ENCODE measurements at regions not wholly inside any gene's neighbourhood (a gene's known extent, or its start where the extent isn't known, plus 50 kb on each side); places are given as distances from the start of the nearest gene placed in this dataset.

- Histone ChIP-seq H3K36me3 (replicated peaks in 1 of 2; ENCODE audit: control insufficient read depth in 1 of 2, insufficient read depth in 2 of 2, low read length in 2 of 2) (no peaks in the 10 kb centered on the region), H3K27ac (ENCODE audit: extremely low read length, insufficient read depth, low read length) (no peak overlapping the region), H3K79me2 (ENCODE audit: insufficient read depth, low read length) (no peaks in the 10 kb centered on the region), H4K20me1 (ENCODE audit: insufficient read depth, low read length) (0 out of 2 replicates have a peak, but pooled peaks cover 2% of the 10 kb centered on the region), H3K27me3 (ENCODE audit: control insufficient read depth in 1 of 2, insufficient read depth in 2 of 2, low read length in 2 of 2) (peaks cover 4% of the 10 kb centered on the region in 2 experiments; a peak in 4 of 5 replicates), H3K9me3 (ENCODE audit: low read length) (no peaks in the 10 kb centered on the region), H3K4me1 (ENCODE audit: insufficient read depth, low read length) (no peaks in the 10 kb centered on the region), H3K4me3 (replicated peaks in 1 of 3; ENCODE audit: insufficient read depth in 1 of 3, low read depth in 2 of 3, low read length in 3 of 3) (no peak overlapping the region), H3K9ac (ENCODE audit: insufficient read depth, low read depth, low read length) (no peak overlapping the region), H3K4me2 (ENCODE audit: low read depth, low read length) (no peak overlapping the region), H2AFZ (ENCODE audit: low read length) (no peak overlapping the region)
- TF ChIP-seq, protein P1, sequence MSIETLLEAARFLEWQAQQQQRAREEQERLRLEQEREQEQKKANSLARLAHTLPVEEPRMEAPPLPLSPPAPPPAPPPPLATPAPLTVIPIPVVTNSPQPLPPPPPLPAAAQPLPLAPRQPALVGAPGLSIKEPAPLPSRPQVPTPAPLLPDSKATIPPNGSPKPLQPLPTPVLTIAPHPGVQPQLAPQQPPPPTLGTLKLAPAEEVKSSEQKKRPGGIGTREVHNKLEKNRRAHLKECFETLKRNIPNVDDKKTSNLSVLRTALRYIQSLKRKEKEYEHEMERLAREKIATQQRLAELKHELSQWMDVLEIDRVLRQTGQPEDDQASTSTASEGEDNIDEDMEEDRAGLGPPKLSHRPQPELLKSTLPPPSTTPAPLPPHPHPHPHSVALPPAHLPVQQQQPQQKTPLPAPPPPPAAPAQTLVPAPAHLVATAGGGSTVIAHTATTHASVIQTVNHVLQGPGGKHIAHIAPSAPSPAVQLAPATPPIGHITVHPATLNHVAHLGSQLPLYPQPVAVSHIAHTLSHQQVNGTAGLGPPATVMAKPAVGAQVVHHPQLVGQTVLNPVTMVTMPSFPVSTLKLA (IDR thresholded peaks at IDR 0.05), result peak; percentile 76
- no peak for TF ChIP-seq ZNF589 (CRISPR knock-in tag; conservative IDR thresholded peaks at IDR 0.05)
- WGBS (ENCODE audit: low lambda C conversion rate), result 22% methylated on average over 5 of the region's 5 CpGs
- in situ Hi-C loops (cut with HindIII; ENCODE audit: extremely low pct_ligation_motif_present, low pct_unique_long_range_greater_than_20kb) (no loop called here), intact Hi-C loops (cut with micrococcal nuclease; ENCODE audit: unreplicated experiment) (no loop called here)
- CTCF ChIA-PET (ENCODE audit: low intra/inter-chr PET ratio, low total read pairs), result no interaction called here
- POLR2A ChIA-PET, result no interaction called here
- ATAC-seq, result no peak
- BruUV-seq (replicated peaks), result no TSS peak
- no peak for FAIRE-seq
- no peak for DNase-seq (ENCODE audit: low spot score)
Observed at GRCh38 chr11:115926138-115926537, 421.9 kb upstream of the CADM1 start.

- Histone ChIP-seq H3K9me3 (ENCODE audit: low read length) (no peaks in the 10 kb centered on the region), H3K4me3 (replicated peaks in 1 of 3; ENCODE audit: insufficient read depth in 1 of 3, low read depth in 2 of 3, low read length in 3 of 3) (no peak overlapping the region), H3K27me3 (ENCODE audit: control insufficient read depth in 1 of 2, insufficient read depth in 2 of 2, low read length in 2 of 2) (peaks cover 0 to 4% of the 10 kb centered on the region in 2 experiments; a peak in 4 of 5 replicates), H3K27ac (ENCODE audit: extremely low read length, insufficient read depth, low read length) (no peak overlapping the region), H3K79me2 (ENCODE audit: insufficient read depth, low read length) (no peaks in the 10 kb centered on the region), H2AFZ (ENCODE audit: low read length) (no peak overlapping the region), H3K9ac (ENCODE audit: insufficient read depth, low read depth, low read length) (no peak overlapping the region), H3K4me2 (ENCODE audit: low read depth, low read length) (no peak overlapping the region), H3K4me1 (ENCODE audit: insufficient read depth, low read length) (no peaks in the 10 kb centered on the region), H3K36me3 (replicated peaks in 1 of 2; ENCODE audit: control insufficient read depth in 1 of 2, insufficient read depth in 2 of 2, low read length in 2 of 2) (no peaks in the 10 kb centered on the region), H4K20me1 (ENCODE audit: insufficient read depth, low read length) (0 out of 2 replicates have a peak, but pooled peaks cover 2% of the 10 kb centered on the region)
- ATAC-seq (no peak), DNase-seq (ENCODE audit: low spot score) (no peak), FAIRE-seq (no peak)
- in situ Hi-C loops (cut with HindIII; ENCODE audit: extremely low pct_ligation_motif_present, low pct_unique_long_range_greater_than_20kb), result no loop called here
- ChIA-PET POLR2A (no interaction called here), CTCF (ENCODE audit: low intra/inter-chr PET ratio, low total read pairs) (no interaction called here)
- intact Hi-C loops (cut with micrococcal nuclease; ENCODE audit: unreplicated experiment), result no loop called here
- TF ChIP-seq STAT5B (CRISPR knock-in tag; IDR thresholded peaks at IDR 0.05) (no peak), FOSL1 (CRISPR knock-in tag; IDR thresholded peaks at IDR 0.05; ENCODE audit: borderline replicate concordance) (no peak), ZHX2 (IDR thresholded peaks at IDR 0.05; ENCODE audit: low read depth) (no peak), ZHX2 (CRISPR knock-in tag; IDR thresholded peaks at IDR 0.05; ENCODE audit: borderline replicate concordance) (no peak), CHD4 (IDR thresholded peaks at IDR 0.05; ENCODE audit: borderline replicate concordance, low read length) (no peak), THAP11 (CRISPR knock-in tag; IDR thresholded peaks at IDR 0.05) (no peak)
- no TSS peak for BruUV-seq (replicated peaks)
- 0% methylated on average over 3 of the region's 3 CpGs for WGBS (ENCODE audit: low lambda C conversion rate)
Observed at GRCh38 chr11:115925568-115926090, 421.4 kb upstream of the CADM1 start.

Measured in HepG2 (cell line).